GM10248 (cell line): ENCODE measurements at regions not wholly inside any gene's neighbourhood (a gene's known extent, or its start where the extent isn't known, plus 50 kb on each side); places are given as distances from the start of the nearest gene placed in this dataset.

ENCODE experiments used
- CTCF ChIA-PET: fragments of 300-600 bp; sonication (Branson Sonifier 250); formaldehyde crosslinking; extraction: SDS; loops from one replicate; lab custom pipeline; 2021; ENCODE audit warnings: antibody characterized with exemption; lab: Yijun Ruan, JAX
- POLR2A ChIA-PET: fragments of 350-650 bp; sonication (Branson Sonifier 250); formaldehyde crosslinking; extraction: SDS; loops from one replicate; lab custom pipeline; 2020; ENCODE audit warnings: antibody characterized with exemption; lab: Yijun Ruan, JAX
- DNase-seq: peaks from one replicate; pipeline ENCODE4 v3.0.0; 2012; ENCODE audit errors: extremely low spot score
- TF ChIP-seq, protein P1 (sequence below): IDR thresholded peaks from 2 replicates; pipeline ENCODE4 v1.5.1; 2012; ENCODE audit warnings: mild to moderate bottlenecking, low read depth; ENCODE audit errors: extremely low read depth, missing control alignments, control extremely low read depth

DNA sequence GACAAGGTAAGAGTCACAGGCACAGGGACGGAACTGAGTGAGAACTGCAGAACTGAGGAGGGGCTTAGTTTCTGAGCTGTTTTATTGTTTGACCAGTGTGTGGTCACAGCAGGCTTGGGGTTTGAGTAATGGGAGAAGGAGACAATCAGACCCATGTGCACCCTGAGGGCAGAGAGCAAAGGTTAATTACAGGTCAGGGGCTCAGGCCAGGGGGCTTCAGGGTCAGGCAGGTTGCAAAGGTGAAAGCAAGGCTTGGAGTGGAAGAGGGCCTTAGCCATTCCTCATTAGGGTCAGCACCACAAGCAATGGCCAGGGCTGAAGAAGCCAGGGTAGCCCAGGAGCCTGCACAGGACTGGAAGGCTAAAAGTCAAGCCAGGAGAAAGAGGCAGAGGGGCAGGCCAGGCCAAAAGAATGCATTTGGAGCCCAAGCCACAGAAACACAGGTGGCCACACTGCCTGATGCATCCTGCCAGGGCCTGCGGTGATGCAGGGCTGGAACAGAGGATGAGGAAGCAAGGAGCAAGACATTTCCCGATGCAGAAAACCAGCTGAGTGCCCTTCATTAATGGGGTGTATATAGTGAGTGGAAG lies 209.8 kb upstream of the GYPC start:
- POLR2A ChIA-PET: no interaction called here
- CTCF ChIA-PET: interaction anchor here (1.5 kb wide), 1 partner anchor 9 kb away, joined by 3 read pairs; no protein-coding TSS in a partner anchor
- DNase-seq: no peak
- TF ChIP-seq, protein P1, sequence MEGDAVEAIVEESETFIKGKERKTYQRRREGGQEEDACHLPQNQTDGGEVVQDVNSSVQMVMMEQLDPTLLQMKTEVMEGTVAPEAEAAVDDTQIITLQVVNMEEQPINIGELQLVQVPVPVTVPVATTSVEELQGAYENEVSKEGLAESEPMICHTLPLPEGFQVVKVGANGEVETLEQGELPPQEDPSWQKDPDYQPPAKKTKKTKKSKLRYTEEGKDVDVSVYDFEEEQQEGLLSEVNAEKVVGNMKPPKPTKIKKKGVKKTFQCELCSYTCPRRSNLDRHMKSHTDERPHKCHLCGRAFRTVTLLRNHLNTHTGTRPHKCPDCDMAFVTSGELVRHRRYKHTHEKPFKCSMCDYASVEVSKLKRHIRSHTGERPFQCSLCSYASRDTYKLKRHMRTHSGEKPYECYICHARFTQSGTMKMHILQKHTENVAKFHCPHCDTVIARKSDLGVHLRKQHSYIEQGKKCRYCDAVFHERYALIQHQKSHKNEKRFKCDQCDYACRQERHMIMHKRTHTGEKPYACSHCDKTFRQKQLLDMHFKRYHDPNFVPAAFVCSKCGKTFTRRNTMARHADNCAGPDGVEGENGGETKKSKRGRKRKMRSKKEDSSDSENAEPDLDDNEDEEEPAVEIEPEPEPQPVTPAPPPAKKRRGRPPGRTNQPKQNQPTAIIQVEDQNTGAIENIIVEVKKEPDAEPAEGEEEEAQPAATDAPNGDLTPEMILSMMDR: no peak

DNA sequence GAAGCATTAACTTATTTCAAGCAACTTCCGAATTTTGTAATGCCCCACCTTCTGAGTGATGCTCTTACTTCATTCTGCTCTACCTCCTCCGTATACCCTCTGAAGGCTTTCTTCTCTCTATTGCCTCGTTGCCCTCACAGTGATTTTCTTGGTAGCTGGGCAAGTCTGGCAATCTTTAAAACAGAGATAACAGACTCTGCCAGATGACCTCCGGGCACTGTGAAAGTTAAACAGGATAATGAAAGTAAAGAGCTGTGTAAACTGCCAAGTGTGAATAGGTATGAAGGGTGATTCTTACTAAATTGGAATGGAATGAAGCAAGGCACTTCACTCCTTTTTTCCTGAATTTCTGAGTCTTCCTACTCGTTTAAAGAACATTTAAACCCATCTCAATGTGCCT lies 207.3 kb upstream of the GYPC start:
- TF ChIP-seq, protein P1: no peak
- DNase-seq: no peak
- ChIA-PET POLR2A (no interaction called here), CTCF (no interaction called here)

DNA sequence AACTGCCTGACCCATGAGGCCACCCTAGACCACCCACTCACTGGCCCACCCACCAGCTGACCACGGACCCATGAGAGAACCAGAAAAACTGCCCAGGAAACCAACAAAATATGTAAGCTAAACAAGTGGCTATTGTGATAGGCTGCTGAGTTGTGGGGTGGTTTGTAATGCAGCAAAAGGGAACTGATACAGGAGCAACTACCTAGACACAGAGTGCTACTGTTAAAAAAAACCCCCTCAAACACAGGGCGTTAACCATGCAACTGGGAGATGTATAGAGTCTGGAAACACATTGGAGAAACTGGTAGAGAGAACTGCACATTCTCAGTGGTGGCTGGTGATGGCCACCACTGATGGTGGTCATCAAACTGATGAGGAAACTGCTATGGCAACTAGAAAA lies 206.3 kb upstream of the GYPC start:
- POLR2A ChIA-PET: no interaction called here
- TF ChIP-seq, protein P1: no peak
- DNase-seq: peak; percentile 28
- CTCF ChIA-PET: interaction anchor here (1.4 kb wide), 1 partner anchor 9 kb away, joined by 3 read pairs; no protein-coding TSS in a partner anchor

DNA sequence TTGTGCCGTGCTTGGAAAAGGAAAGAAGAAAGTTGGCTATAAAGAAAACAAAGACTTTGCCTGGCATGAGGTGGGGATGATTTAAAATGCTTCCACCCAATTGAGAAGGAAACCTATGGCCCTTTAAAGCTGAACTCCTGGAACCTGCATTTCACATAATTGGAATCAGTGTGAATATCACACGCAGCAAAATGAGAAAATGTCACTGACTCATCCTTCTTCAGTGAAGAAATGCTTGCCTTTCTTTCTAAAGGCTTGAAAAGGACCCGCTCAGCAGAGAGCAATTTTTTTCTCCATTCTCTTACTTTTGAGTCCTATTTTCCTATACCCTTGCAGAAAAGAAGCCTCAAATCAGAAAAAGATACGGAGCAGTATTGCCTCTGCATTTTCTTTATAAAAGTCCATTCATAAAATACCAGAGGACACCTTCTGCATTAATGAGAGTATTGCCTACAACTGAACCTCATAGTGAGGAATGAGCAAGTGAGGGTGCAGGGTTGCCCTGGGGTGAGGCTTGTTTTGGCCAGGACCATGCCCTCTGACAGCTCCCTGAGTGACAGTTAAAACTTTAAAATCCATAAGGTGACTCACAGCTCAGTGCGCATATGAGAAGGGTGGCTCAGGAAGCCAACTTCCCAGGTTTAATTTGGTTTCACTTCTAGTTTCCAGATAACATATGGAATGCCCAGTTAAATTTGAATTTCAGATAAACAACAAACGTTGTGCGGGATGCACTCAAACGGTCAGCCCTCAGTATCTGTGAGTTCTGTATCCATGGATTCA lies 191.9 kb upstream of the GYPC start:
- TF ChIP-seq, protein P1: no peak
- CTCF ChIA-PET: no interaction called here
- POLR2A ChIA-PET: no interaction called here
- no peak for DNase-seq

DNA sequence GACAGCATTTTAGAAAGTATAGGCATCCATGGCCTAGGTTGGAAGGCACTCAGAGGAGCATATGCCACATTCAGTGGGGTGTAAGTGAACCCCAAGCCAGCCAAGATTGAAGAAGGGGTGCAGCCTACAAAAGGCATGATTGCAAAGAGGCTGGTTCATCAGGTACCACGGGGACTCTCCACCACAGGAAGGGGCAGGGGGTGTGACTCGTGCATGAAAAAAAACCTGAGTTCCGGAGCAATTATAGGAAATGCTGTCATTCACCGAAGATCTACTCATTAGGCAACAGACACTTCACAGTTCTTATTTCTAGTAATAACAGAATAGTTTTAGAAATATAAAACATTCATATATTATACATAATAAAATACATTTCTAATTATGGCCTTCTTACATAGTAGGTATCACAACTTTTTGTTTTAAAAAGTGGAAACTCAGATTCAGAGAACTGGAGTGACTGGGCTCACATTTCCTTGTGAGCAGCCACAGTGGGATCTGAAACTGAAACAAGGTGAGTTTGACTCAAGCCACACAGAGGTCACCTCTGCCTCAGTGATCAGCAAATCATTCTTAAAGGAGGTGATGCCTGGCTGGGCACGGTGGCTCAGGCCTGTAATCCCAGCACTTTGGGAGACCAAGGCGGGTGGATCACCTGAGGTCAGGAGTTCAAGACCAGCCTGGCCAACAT lies 188.4 kb upstream of the GYPC start:
- TF ChIP-seq, protein P1: no peak
- ChIA-PET CTCF (interaction anchor here (0.9 to 1.1 kb wide), 2 partner anchors 17 to 222 kb away, joined by 3 to 4 read pairs; no protein-coding TSS in a partner anchor), POLR2A (no interaction called here)
- DNase-seq: peak; percentile 42

DNA sequence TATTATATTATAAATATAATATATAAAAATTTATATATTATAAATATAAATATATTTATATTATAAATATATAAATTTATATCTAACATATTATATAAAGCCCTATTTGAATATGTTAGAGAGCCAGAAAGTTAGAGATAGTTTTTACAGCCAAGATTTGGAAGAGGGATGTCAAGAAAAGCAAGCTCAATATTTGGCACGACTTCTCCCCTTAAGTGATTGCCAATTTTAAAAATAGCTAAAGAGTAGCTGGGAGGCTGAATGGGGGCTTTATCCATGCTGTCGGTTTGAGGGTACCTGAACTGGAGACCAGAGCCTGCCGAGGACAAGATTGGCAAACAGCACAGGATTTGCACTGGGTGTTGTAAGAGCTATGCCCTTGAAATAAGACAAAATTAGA lies 180.9 kb upstream of the GYPC start:
- ChIA-PET CTCF (interaction anchor here (0.9 to 1.2 kb wide), 3 partner anchors 9 to 16 kb away, joined by 3 read pairs; no protein-coding TSS in a partner anchor), POLR2A (no interaction called here)
- DNase-seq: no peak
- TF ChIP-seq, protein P1: no peak
